ENCODE measurements at regions not wholly inside any gene's neighbourhood (a gene's known extent, or its start where the extent isn't known, plus 50 kb on each side); places are given as distances from the start of the nearest gene placed in this dataset.

DNA sequence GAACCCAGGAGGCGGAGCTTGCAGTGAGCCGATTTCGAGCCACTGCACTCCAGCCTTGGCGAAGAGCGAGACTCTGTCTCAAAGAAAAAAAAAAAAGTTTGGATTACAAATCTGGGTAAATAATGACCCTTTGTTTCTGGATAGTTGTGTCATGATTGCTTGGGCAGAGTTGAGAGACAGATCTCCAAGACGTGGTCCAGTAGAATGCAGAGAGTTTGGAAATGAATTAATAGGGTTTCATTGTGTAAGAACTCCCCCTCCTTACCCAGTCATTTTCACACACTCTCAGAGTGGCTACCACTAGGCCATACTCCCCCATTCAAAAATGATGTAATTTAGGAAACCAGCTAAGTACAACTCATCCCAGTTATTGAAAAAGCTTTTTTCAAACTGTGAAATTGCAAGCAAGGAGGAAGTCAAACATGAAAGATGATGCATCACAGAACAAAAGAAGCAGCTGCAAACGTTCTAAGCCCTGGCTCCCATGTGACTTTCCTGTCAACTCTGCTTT, 1331.9 kb downstream of the AACS start:
- H3K36me3 ChIP-seq: no peaks in the 10 kb centered on the region
- no peak for DNase-seq (ENCODE audit: extremely low spot score)
- no peaks in the 10 kb centered on the region for H3K27me3 ChIP-seq
- peaks cover 0 to 7% (median 0%) of the 10 kb centered on the region in 4 donors for H3K4me1 ChIP-seq
- no peaks in the 10 kb centered on the region for H3K9me3 ChIP-seq
- WGBS: 62% methylated on average over 7 of the region's 7 CpGs
- intact Hi-C loops (cut with DNase I): no loop called here
- H3K27ac ChIP-seq (replicated peaks in 1 of 4): no peak overlapping the region
- H3K4me3 ChIP-seq: no peak overlapping the region
- TF ChIP-seq POLR2A (IDR thresholded peaks at IDR 0.05; ENCODE audit: low read depth): no peak
- no peak for TF ChIP-seq EP300 (IDR thresholded peaks at IDR 0.05)
- no peak for TF ChIP-seq POLR2AphosphoS5 (IDR thresholded peaks at IDR 0.05)
- TF ChIP-seq, protein P1, sequence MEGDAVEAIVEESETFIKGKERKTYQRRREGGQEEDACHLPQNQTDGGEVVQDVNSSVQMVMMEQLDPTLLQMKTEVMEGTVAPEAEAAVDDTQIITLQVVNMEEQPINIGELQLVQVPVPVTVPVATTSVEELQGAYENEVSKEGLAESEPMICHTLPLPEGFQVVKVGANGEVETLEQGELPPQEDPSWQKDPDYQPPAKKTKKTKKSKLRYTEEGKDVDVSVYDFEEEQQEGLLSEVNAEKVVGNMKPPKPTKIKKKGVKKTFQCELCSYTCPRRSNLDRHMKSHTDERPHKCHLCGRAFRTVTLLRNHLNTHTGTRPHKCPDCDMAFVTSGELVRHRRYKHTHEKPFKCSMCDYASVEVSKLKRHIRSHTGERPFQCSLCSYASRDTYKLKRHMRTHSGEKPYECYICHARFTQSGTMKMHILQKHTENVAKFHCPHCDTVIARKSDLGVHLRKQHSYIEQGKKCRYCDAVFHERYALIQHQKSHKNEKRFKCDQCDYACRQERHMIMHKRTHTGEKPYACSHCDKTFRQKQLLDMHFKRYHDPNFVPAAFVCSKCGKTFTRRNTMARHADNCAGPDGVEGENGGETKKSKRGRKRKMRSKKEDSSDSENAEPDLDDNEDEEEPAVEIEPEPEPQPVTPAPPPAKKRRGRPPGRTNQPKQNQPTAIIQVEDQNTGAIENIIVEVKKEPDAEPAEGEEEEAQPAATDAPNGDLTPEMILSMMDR (IDR thresholded peaks at IDR 0.05): no peak

DNA sequence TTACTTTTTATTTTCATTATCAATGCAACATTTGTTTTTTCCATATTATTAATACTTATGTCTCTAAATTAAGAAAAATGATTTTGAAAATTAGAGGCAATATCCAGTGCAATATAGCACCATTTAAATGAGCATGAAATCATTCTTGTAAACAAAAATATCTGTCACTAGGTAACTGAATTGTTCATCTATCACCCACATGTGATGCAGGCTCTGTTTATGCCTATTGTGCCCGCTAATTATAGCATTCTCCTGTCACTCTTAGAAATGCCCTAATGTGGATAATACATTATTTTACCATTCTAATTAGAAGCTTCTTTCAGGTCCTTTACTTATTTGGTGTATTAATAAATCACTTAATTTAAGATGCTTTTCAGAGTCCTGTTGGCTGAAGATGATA, 1332.4 kb downstream of the AACS start:
- Histone ChIP-seq H3K4me3 (no peak overlapping the region), H3K4me1 (peaks cover 0 to 7% (median 0%) of the 10 kb centered on the region in 4 donors), H3K27ac (replicated peaks in 1 of 4) (no peak overlapping the region), H3K9me3 (no peaks in the 10 kb centered on the region), H3K27me3 (no peaks in the 10 kb centered on the region), H3K36me3 (no peaks in the 10 kb centered on the region)
- no peak for DNase-seq (ENCODE audit: extremely low spot score)
- TF ChIP-seq EP300 (IDR thresholded peaks at IDR 0.05) (no peak), POLR2AphosphoS5 (IDR thresholded peaks at IDR 0.05) (no peak), POLR2A (IDR thresholded peaks at IDR 0.05; ENCODE audit: low read depth) (no peak)
- TF ChIP-seq, protein P1 (IDR thresholded peaks at IDR 0.05): no peak
- intact Hi-C loops (cut with DNase I): no loop called here
- WGBS: 76% methylated on average over 1 of the region's 1 CpG

DNA sequence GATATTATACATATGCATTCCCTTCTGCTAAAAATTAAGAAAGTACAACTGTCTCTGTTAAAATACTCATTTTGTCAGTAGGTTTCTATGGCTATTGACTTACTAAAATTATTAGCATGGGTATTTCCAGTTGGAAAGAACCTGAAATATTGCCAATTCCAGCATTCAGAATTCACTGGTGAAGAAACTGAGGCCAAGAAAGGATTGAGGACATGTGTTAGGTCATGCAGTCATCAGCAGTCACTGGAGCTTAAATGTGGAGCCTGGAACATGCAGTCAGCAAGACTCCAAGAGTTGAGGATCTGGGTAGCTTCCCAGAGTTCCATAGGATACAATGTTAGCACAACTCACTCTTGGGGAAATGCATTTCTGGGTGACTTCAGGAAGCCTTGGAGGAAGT, 1335.6 kb downstream of the AACS start:
- Histone ChIP-seq H3K36me3 (no peaks in the 10 kb centered on the region), H3K27ac (replicated peaks in 1 of 4) (no peak overlapping the region), H3K27me3 (no peaks in the 10 kb centered on the region), H3K9me3 (no peaks in the 10 kb centered on the region), H3K4me1 (peaks cover 0 to 7% (median 0%) of the 10 kb centered on the region in 4 donors), H3K4me3 (no peak overlapping the region)
- no peak for DNase-seq (ENCODE audit: extremely low spot score)
- no peak for TF ChIP-seq EP300 (IDR thresholded peaks at IDR 0.05)
- TF ChIP-seq, protein P1 (IDR thresholded peaks at IDR 0.05): no peak
- no peak for TF ChIP-seq POLR2AphosphoS5 (IDR thresholded peaks at IDR 0.05)
- intact Hi-C loops (cut with DNase I): no loop called here

DNA sequence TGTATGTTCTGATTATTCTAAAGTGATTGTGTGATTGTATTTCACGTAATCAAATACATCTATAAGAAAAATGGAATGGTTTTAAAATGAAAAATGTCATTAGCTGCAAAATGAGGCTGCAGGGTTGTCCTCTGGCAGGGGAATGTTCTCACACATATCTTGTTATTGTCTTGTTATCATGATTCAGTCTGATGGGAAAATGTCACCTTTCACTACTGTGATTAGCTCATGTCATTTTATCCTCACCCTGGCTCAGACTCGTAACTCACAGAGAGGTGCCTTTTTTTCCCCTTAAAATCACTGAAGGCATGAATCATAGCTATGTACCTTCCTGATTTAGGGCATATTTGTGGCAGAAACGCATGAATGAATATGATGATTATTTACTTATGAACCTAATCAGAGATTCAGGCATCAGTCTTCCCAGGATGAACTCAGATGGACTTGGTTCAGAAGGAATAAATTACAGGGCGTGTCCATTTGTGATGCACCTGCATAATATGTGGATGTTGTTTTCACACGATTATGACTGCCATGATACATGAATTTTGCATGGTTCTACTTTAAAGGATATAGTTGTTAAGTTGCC, 1339.2 kb downstream of the AACS start:
- no peak overlapping the region for H3K4me3 ChIP-seq
- 77% methylated on average over 5 of the region's 5 CpGs for WGBS
- intact Hi-C loops (cut with DNase I): no loop called here
- TF ChIP-seq POLR2AphosphoS5 (IDR thresholded peaks at IDR 0.05) (no peak), EP300 (IDR thresholded peaks at IDR 0.05) (no peak), POLR2A (IDR thresholded peaks at IDR 0.05; ENCODE audit: low read depth) (no peak)
- TF ChIP-seq, protein P1 (IDR thresholded peaks at IDR 0.05): no peak
- no peak overlapping the region for H3K27ac ChIP-seq (replicated peaks in 1 of 4)
- H3K27me3 ChIP-seq: no peaks in the 10 kb centered on the region
- H3K9me3 ChIP-seq: no peaks in the 10 kb centered on the region
- H3K4me1 ChIP-seq: no peaks in the 10 kb centered on the region
- DNase-seq (ENCODE audit: extremely low spot score): no peak
- H3K36me3 ChIP-seq: no peaks in the 10 kb centered on the region

DNA sequence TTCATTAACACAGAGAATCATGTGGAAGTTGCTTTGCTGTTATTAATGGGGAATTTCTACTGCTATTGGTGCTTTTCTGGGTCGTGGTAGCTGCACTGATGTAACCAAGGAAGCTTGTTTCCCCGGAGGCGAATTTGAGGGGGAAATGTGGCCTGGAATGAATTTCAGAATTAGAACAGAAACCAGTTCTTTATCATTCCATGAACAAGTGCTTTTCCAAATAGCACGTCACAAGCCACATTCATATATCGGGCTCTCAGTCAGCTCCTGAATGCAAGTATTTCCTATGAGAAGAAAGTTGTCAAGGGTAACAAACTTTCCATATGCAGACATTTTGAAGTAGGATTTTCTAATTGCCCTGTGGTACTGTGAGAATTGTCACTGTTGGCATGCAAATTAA, 1353.2 kb downstream of the AACS start:
- Histone ChIP-seq H3K4me3 (no peak overlapping the region), H3K36me3 (no peaks in the 10 kb centered on the region), H3K27me3 (no peaks in the 10 kb centered on the region), H3K4me1 (no peaks in the 10 kb centered on the region), H3K27ac (replicated peaks in 1 of 4) (no peak overlapping the region), H3K9me3 (no peaks in the 10 kb centered on the region)
- intact Hi-C loops (cut with DNase I): no loop called here
- DNase-seq (ENCODE audit: extremely low spot score): no peak
- TF ChIP-seq POLR2A (IDR thresholded peaks at IDR 0.05; ENCODE audit: low read depth) (no peak), POLR2AphosphoS5 (IDR thresholded peaks at IDR 0.05) (no peak), EP300 (IDR thresholded peaks at IDR 0.05) (no peak)
- TF ChIP-seq, protein P1 (IDR thresholded peaks at IDR 0.05): no peak
- 63% methylated on average over 5 of the region's 5 CpGs for WGBS
